Pancreas (tissue), 10 donors: ENCODE measurements at regions not wholly inside any gene's neighbourhood (a gene's known extent, or its start where the extent isn't known, plus 50 kb on each side); places are given as distances from the start of the nearest gene placed in this dataset.

Experiments
- ATAC-seq, 4 donors: fragments of 200-7000 bp; cut with Tn5 transposase; one replicate each; pipeline versions ENCODE4 v1.8.0 to v1.9.1; 2020; ENCODE audit warnings: mild to moderate bottlenecking in 4 of 4, moderate library complexity in 4 of 4
- DNase-seq, 6 donors: peaks; one replicate each; pipeline ENCODE4 v3.0.0-alpha.2; 2020
- FAIRE-seq: peaks from 2 replicates; lab custom pipeline; 2012; peaks lifted over from hg19 to GRCh38; lab: Jason Lieb, UNC
- H3K27ac ChIP-seq, 4 donors: fragments of 200-600 bp; sonication (generic); 1 replicate in 3 of 4; 2 replicates in 1 of 4; pipeline versions ENCODE4 v1.5.0 to v1.8.0; 2020
- H3K27me3 ChIP-seq, 4 donors: fragments of 200-600 bp; one replicate each; pipeline ENCODE4 v1.8.0; 2021
- H3K36me3 ChIP-seq, 3 donors: fragments of 200-600 bp; sonication (generic) in 1 of 3; one replicate each; pipeline versions ENCODE4 v1.5.0 to v1.8.0; 2020 to 2021
- H3K4me1 ChIP-seq, 3 donors: fragments of 200-600 bp; one replicate each; pipeline ENCODE4 v1.8.0; 2021
- H3K4me3 ChIP-seq, 4 donors: fragments of 200-600 bp; sonication (generic) in 2 of 4; one replicate each; pipeline versions ENCODE4 v1.5.0 to v1.8.0; 2020 to 2021
- H3K9me3 ChIP-seq, 4 donors: fragments of 200-600 bp; one replicate each; pipeline ENCODE4 v1.8.0; 2021
- WGBS, 2 donors: extraction: QIAGEN DNeasy Blood & Tissue Kit; methylation state at CpG; one replicate each; pipeline ENCODE4 v1.1.7; 2013; 5-methylcytosine and 5-hydroxymethylcytosine counted together
- intact Hi-C, 3 donors: fragments of 100-400 bp; cut with DNase I; formaldehyde crosslinking; loops; one replicate each; pipeline versions ENCODE4 v1.11.1 to v1.14.2; 2022
- TF ChIP-seq, protein P1 (sequence below), 4 donors: fragments of 200-600 bp; sonication (generic) in 3 of 4; IDR thresholded peaks; one replicate each; pipeline versions ENCODE4 v1.5.0 to v1.8.0; 2021; ENCODE audit warnings: antibody characterized with exemption in 4 of 4
- donor health status: healthy with polysubstance abuse.
- donor health status: DM: no; HTN: no; CAD: no; lungs with moderate emphysema.
- donor health status: DM: no; HTN: no; CAD: no.
- donor health status: control.
- donor health status: control.
- donor health status: Bipolar disorder and iron deficiency.
- donor health status: DM: yes; HTN: yes; CAD: no.
- donor health status: DM: no; HTN: no; CAD: no.
- donor health status: DM: no; HTN: no; CAD: no.
- donor health status: DM: yes; HTN: yes; CAD: no.

DNA sequence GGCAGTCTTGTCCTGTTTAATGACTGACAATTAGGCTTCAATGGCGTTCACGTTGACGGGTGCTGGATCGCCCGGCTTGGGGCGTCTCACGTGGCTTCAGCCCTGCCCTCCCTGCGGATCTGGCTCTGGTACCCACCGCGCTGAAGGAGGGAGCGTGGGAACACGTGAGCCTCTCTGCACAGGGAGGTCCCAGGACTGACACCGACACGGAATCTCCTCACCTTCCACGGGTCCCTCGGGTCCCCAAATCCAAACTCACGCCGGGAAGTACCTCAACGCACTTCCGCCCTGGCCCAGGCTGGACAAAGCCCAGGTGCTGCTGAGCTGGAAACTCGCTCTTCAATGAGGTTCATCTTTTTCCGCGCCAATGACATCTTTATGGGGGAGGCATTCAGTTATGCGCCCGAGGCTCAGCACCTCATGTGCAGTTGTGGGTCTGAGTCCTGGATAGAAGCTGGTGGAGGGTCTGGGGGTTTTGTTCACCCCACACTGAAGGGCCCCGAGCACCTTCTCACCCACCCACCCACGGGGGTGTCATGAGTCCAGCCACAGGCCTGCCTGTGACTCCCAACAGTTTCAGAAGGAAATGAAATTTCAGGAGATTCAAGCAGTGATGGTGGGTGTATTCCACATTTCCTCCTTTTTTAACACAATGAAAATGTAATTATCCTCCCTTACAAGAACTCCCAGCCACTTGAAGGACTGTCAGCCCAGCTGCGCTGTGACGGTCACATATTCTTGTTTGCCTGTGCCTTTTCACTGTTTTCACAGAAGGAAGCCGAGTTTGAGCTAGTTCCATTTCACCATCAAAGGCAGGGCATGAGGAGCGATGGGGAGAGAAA, 251.7 kb upstream of the SFSWAP start:
- WGBS, 2 donors, result 59 to 67% methylated on average over 31 of the region's 31 CpGs
- intact Hi-C loops, result loop anchor here in 1 of 3 donors (10.0 kb wide), 1 partner anchor 354 kb away; no protein-coding TSS in a partner anchor
- no peak for FAIRE-seq
- TF ChIP-seq, protein P1, sequence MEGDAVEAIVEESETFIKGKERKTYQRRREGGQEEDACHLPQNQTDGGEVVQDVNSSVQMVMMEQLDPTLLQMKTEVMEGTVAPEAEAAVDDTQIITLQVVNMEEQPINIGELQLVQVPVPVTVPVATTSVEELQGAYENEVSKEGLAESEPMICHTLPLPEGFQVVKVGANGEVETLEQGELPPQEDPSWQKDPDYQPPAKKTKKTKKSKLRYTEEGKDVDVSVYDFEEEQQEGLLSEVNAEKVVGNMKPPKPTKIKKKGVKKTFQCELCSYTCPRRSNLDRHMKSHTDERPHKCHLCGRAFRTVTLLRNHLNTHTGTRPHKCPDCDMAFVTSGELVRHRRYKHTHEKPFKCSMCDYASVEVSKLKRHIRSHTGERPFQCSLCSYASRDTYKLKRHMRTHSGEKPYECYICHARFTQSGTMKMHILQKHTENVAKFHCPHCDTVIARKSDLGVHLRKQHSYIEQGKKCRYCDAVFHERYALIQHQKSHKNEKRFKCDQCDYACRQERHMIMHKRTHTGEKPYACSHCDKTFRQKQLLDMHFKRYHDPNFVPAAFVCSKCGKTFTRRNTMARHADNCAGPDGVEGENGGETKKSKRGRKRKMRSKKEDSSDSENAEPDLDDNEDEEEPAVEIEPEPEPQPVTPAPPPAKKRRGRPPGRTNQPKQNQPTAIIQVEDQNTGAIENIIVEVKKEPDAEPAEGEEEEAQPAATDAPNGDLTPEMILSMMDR (IDR thresholded peaks at IDR 0.05), result no peak
- H3K4me1 ChIP-seq, result no peaks in the 10 kb centered on the region
- DNase-seq, result no peak
- H3K36me3 ChIP-seq, result no peaks in the 10 kb centered on the region
- H3K27ac ChIP-seq, result no peak overlapping the region
- no peaks in the 10 kb centered on the region for H3K9me3 ChIP-seq
- no peak overlapping the region for H3K4me3 ChIP-seq
- H3K27me3 ChIP-seq, result no peaks in the 10 kb centered on the region
- ATAC-seq, result no peak

GRCh38 chr12:131459773-131460365, 251.0 kb upstream of the SFSWAP start:
- no peak for FAIRE-seq
- no peak overlapping the region for H3K27ac ChIP-seq
- H3K4me1 ChIP-seq, result no peaks in the 10 kb centered on the region
- 34 to 38% methylated on average over 21 of the region's 21 CpGs for WGBS, 2 donors
- TF ChIP-seq, protein P1 (IDR thresholded peaks at IDR 0.05), result no peak
- H3K27me3 ChIP-seq, result no peaks in the 10 kb centered on the region
- H3K36me3 ChIP-seq, result no peaks in the 10 kb centered on the region
- H3K9me3 ChIP-seq, result no peaks in the 10 kb centered on the region
- DNase-seq, result no peak
- ATAC-seq, result no peak
- intact Hi-C loops, result loop anchor here in 1 of 3 donors (10.0 kb wide), 1 partner anchor 355 kb away; no protein-coding TSS in a partner anchor
- no peak overlapping the region for H3K4me3 ChIP-seq

- H3K27me3 ChIP-seq, result no peaks in the 10 kb centered on the region
Observed at GRCh38 chr12:131460520-131460919, 250.4 kb upstream of the SFSWAP start.

GRCh38 chr12:131461096-131461495, 249.8 kb upstream of the SFSWAP start:
- WGBS, 2 donors, result 38 to 59% methylated on average over 2 of the region's 2 CpGs
- intact Hi-C loops, result no loop called here
- DNase-seq (no peak), ATAC-seq (no peak), FAIRE-seq (no peak)
- Histone ChIP-seq H3K27ac (no peak overlapping the region), H3K4me1 (no peaks in the 10 kb centered on the region), H3K9me3 (no peaks in the 10 kb centered on the region), H3K36me3 (no peaks in the 10 kb centered on the region), H3K27me3 (no peaks in the 10 kb centered on the region), H3K4me3 (no peak overlapping the region)
- TF ChIP-seq, protein P1 (IDR thresholded peaks at IDR 0.05), result no peak

More at GRCh38 chr12:131460520-131460919, 250.4 kb upstream of the SFSWAP start:
- FAIRE-seq (no peak), ATAC-seq (no peak), DNase-seq (no peak)
- 36 to 39% methylated on average over 5 of the region's 5 CpGs for WGBS, 2 donors
- no peaks in the 10 kb centered on the region for H3K9me3 ChIP-seq
- H3K27ac ChIP-seq, result no peak overlapping the region
- no peaks in the 10 kb centered on the region for H3K4me1 ChIP-seq
- H3K4me3 ChIP-seq, result no peak overlapping the region
- TF ChIP-seq, protein P1 (IDR thresholded peaks at IDR 0.05), result no peak
- no peaks in the 10 kb centered on the region for H3K36me3 ChIP-seq
- intact Hi-C loops, result no loop called here
